ENCODE measurements at regions not wholly inside any gene's neighbourhood (a gene's known extent, or its start where the extent isn't known, plus 50 kb on each side); places are given as distances from the start of the nearest gene placed in this dataset.

DNA sequence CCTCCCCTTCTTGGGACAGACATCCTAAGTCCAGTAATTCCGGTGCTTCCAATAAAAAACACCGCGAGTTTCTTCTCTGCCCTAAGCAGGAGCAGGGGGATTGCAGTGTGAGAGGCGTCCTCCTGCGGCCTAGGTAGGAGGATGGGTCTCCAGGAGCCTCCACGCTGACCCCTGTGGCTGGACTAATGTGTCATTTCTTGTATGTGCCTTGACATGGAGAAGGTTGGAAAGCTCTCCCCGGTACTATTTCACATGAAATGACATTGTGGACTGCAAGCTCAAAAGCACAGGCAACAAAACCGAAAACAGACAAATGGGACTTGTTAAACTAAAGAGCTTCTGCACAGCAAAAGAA lies 66.6 kb upstream of the ENPP6 start:
- TF ChIP-seq, protein P1, sequence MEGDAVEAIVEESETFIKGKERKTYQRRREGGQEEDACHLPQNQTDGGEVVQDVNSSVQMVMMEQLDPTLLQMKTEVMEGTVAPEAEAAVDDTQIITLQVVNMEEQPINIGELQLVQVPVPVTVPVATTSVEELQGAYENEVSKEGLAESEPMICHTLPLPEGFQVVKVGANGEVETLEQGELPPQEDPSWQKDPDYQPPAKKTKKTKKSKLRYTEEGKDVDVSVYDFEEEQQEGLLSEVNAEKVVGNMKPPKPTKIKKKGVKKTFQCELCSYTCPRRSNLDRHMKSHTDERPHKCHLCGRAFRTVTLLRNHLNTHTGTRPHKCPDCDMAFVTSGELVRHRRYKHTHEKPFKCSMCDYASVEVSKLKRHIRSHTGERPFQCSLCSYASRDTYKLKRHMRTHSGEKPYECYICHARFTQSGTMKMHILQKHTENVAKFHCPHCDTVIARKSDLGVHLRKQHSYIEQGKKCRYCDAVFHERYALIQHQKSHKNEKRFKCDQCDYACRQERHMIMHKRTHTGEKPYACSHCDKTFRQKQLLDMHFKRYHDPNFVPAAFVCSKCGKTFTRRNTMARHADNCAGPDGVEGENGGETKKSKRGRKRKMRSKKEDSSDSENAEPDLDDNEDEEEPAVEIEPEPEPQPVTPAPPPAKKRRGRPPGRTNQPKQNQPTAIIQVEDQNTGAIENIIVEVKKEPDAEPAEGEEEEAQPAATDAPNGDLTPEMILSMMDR (IDR thresholded peaks at IDR 0.05) = no peak
- no peak for TF ChIP-seq POLR2A (IDR thresholded peaks at IDR 0.05)

Measured in right lobe of liver (tissue), 4 donors.